ENCODE measurements at regions not wholly inside any gene's neighbourhood (a gene's known extent, or its start where the extent isn't known, plus 50 kb on each side); places are given as distances from the start of the nearest gene placed in this dataset.

- DNase-seq (ENCODE audit: extremely low read depth, low read depth) = no peak
- no peak for TF ChIP-seq CTCF (IDR thresholded peaks at IDR 0.05; ENCODE audit: low read depth, low read length)
Observed at GRCh38 chr22:49204599-49205482, 622.8 kb downstream of the BRD1 start.

- TF ChIP-seq CTCF (IDR thresholded peaks at IDR 0.05; ENCODE audit: low read depth, low read length) = no peak
- DNase-seq (ENCODE audit: extremely low read depth, low read depth) = no peak
Observed at GRCh38 chr22:49203859-49204598, 623.6 kb downstream of the BRD1 start.

- DNase-seq (ENCODE audit: extremely low read depth, low read depth) = no peak
- TF ChIP-seq CTCF (IDR thresholded peaks at IDR 0.05; ENCODE audit: low read depth, low read length) = no peak
Observed at GRCh38 chr22:49203091-49203858, 624.4 kb downstream of the BRD1 start.

- no peak for TF ChIP-seq CTCF (IDR thresholded peaks at IDR 0.05; ENCODE audit: low read depth, low read length)
- no peak for DNase-seq (ENCODE audit: extremely low read depth, low read depth)
Observed at GRCh38 chr22:49202226-49202625, 625.4 kb downstream of the BRD1 start.

DNA sequence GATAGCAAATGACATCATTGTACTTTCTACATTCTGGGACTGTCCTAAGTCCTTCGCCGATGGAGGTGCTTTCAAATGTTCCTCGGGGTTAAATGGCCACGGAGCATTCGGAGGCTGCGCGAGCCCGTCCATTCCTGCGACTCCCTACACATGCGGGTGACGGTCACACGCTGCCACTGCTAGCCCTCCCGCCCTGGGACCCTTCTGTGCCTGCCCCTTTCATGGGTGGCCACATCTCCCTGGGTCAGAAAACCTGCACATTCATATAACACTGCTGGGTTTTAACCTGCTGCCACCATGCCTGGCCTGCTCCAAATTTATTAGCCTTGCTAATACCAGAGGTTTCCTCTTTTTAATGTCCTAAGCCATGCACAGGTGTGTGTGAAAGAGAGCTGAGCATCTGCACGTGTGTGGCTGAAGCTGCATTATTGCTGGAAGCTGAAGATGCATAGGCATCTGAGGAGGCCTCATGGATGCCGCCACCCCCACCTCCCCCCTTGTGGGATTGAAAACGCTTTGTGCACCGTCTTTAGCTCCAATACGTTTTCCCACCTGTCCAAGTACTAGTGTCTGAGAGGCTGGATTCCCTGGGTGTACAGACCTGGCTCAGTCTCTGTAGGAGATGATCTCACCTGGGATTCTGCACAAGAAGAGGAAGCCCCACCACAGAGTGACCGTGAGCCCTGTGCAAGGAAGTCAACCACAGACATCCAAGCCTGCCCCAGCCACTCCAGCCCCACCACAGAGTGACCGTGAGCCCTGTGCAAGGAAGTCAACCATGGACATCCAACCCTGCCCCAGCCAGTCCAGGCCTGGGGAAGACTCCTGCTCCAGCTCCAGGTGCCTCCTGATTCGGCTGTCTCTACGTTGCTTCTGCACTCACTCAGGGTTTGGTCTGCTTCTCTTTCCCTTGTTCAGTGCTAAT lies 626.4 kb downstream of the BRD1 start:
- no peak for DNase-seq (ENCODE audit: extremely low read depth, low read depth)
- TF ChIP-seq CTCF (IDR thresholded peaks at IDR 0.05; ENCODE audit: low read depth, low read length) = no peak

DNA sequence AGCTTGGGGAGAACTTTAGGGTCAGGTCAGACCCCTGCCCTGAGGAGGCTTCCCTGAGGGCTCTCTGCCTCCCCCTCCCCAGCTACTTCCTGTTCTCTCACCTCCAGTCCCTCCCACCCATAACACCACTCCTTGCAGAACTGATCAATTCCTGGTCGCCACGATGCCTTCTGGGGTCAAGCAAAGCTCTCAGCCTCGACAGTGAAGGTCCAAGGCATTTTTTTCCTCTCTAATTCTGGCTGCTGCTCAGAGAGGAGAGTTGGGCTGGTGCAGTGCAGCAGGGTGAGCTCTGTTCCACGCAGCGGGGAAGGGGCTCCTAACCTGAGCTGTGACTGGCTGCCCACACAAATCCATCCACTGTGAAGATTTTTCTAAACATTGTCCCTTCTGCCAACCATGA lies 628.4 kb downstream of the BRD1 start:
- DNase-seq (ENCODE audit: extremely low read depth, low read depth) = no peak
- no peak for TF ChIP-seq CTCF (IDR thresholded peaks at IDR 0.05; ENCODE audit: low read depth, low read length)
